K562 (cell line): ENCODE measurements at regions not wholly inside any gene's neighbourhood (a gene's known extent, or its start where the extent isn't known, plus 50 kb on each side); places are given as distances from the start of the nearest gene placed in this dataset.

Experiments
- ATAC-seq: fragments of 200-7000 bp; cut with Tn5 transposase; 3 replicates; pipeline ENCODE4 v1.9.1; 2020; ENCODE audit warnings: moderate library complexity
- BruUV-seq: library from RNA; stranded (reverse); fragments of 400-500 nt; replicated peaks from 2 replicates; lab custom pipeline; 2021; lab: Mats Ljungman, UMichigan
- CTCF ChIA-PET: fragments of 300-600 bp; formaldehyde crosslinking; extraction: SDS; loops from one replicate; lab custom pipeline; 2021; ENCODE audit warnings: low intra/inter-chr PET ratio; lab: Yijun Ruan, JAX
- POLR2A ChIA-PET: fragments of 300-600, 350-650 bp; sonication (Branson Sonifier 250); formaldehyde crosslinking; extraction: SDS; loops from one replicate; lab custom pipeline; 2021; ENCODE audit warnings: antibody characterized with exemption, inconsistent platforms; lab: Yijun Ruan, JAX
- DNase-seq, 4 experiments: peaks; one replicate each; pipeline versions ENCODE4 v3.0.0 to v3.0.0-alpha.2; 2011 to 2018; ENCODE audit warnings: low spot score in 3 of 4, mixed read lengths in 3 of 4; ENCODE audit errors: extremely low read depth in 1 of 4
- FAIRE-seq: peaks from 2 replicates; lab custom pipeline; 2011; peaks lifted over from hg19 to GRCh38; lab: Jason Lieb, UNC
- H2AFZ ChIP-seq: 2 replicates; pipeline ENCODE4 v1.6.0; 2011; ENCODE audit warnings: low read depth, low read length, control low read depth, inconsistent platforms
- H3K27ac ChIP-seq: fragments of 200-600 bp; 3 replicates; pipeline ENCODE4 v1.8.0; 2011; ENCODE audit warnings: low read depth, mild to moderate bottlenecking, control low read depth, inconsistent platforms, low read length, moderate library complexity, mixed read lengths; ENCODE audit errors: extremely low read depth
- H3K27me3 ChIP-seq, 2 experiments: fragments of 300-600 bp in 1 of 2; 2 replicates in 1 of 2; 3 replicates in 1 of 2; pipeline versions ENCODE4 v1.6.0 to v1.8.0; 2011; ENCODE audit warnings: inconsistent platforms in 2 of 2, low read length in 2 of 2, mild to moderate bottlenecking in 1 of 2, mixed read lengths in 1 of 2, moderate library complexity in 1 of 2; ENCODE audit not compliant: control insufficient read depth in 2 of 2, insufficient read depth in 2 of 2
- H3K36me3 ChIP-seq: fragments of 300-600 bp; 3 replicates; pipeline ENCODE4 v1.8.0; 2011; ENCODE audit warnings: mild to moderate bottlenecking, low read length, inconsistent platforms; ENCODE audit not compliant: control insufficient read depth, insufficient read depth
- H3K4me1 ChIP-seq, 2 experiments: fragments of 200-600 bp in 1 of 2; replicated peaks in 1 of 2; 2 replicates in 1 of 2; 3 replicates in 1 of 2; pipeline versions ENCODE4 v1.5.1 to v1.8.0; 2011; ENCODE audit warnings: inconsistent platforms in 2 of 2, low read length in 2 of 2, mild to moderate bottlenecking in 1 of 2, mixed read lengths in 1 of 2, moderate library complexity in 1 of 2; ENCODE audit not compliant: control insufficient read depth in 2 of 2, insufficient read depth in 2 of 2
- H3K4me2 ChIP-seq: 2 replicates; pipeline ENCODE4 v1.6.1; 2011; ENCODE audit warnings: low read length, control low read depth, inconsistent platforms, mixed read lengths; ENCODE audit not compliant: insufficient read depth
- H3K4me3 ChIP-seq: fragments of 200-600 bp; sonication (generic), shearing (Covaris generic); 2 replicates; pipeline ENCODE4 v1.5.1; 2016; ENCODE audit warnings: control low read depth, inconsistent platforms
- H3K79me2 ChIP-seq: fragments of 200-600 bp; 3 replicates; pipeline ENCODE4 v1.8.0; 2011; ENCODE audit warnings: low read length, inconsistent platforms; ENCODE audit not compliant: control insufficient read depth, insufficient read depth
- H3K9ac ChIP-seq, 2 experiments: 2 replicates each; pipeline versions ENCODE4 v1.6.0 to v1.6.1; 2011; ENCODE audit warnings: low read depth in 2 of 2, low read length in 2 of 2, control low read depth in 1 of 2, inconsistent platforms in 1 of 2, mild to moderate bottlenecking in 1 of 2, mixed read lengths in 1 of 2; ENCODE audit not compliant: insufficient read depth in 1 of 2
- H3K9me1 ChIP-seq: one replicate; pipeline ENCODE4 v1.6.0; 2011; ENCODE audit warnings: inconsistent platforms, mild to moderate bottlenecking, low read length, moderate library complexity; ENCODE audit not compliant: control insufficient read depth, insufficient read depth
- H3K9me3 ChIP-seq: replicated peaks from 2 replicates; pipeline ENCODE4 v1.5.1; 2011; ENCODE audit warnings: low read depth, low read length, inconsistent platforms; ENCODE audit not compliant: control insufficient read depth, insufficient read depth
- H4K20me1 ChIP-seq: replicated peaks from 2 replicates; pipeline ENCODE4 v1.6.1; 2011; ENCODE audit warnings: low read length, inconsistent platforms, mixed read lengths; ENCODE audit not compliant: control insufficient read depth, insufficient read depth
- C11orf30 ChIP-seq: fragments of 450-650 bp; IDR thresholded peaks from 2 replicates; pipeline ENCODE4 v1.6.1; 2016; ENCODE audit warnings: low read depth, mild to moderate bottlenecking
- MAFF ChIP-seq: IDR thresholded peaks from 2 replicates; pipeline ENCODE4 v1.6.1; 2012; ENCODE audit warnings: low read length, improper control_type of control experiment
- MAFG ChIP-seq: fragments of 450-650 bp; conservative IDR thresholded peaks from 2 replicates; pipeline ENCODE4 v1.6.1; 2016; ENCODE audit warnings: missing genetic modification characterization, missing compliant biosample characterization
- MAFK ChIP-seq: IDR thresholded peaks from 2 replicates; pipeline ENCODE4 v1.6.1; 2011; ENCODE audit warnings: low read length, improper control_type of control experiment
- NFE2 ChIP-seq: IDR thresholded peaks from 2 replicates; pipeline ENCODE4 v1.6.1; 2014; ENCODE audit warnings: antibody characterized with exemption, low read depth
- NFE2L1 ChIP-seq: fragments of 450-650 bp; IDR thresholded peaks from 2 replicates; pipeline ENCODE4 v1.6.1; 2016; ENCODE audit warnings: missing genetic modification characterization, low read depth, mild to moderate bottlenecking, missing compliant biosample characterization, moderate library complexity, borderline replicate concordance
- PURB ChIP-seq: sonication (generic); formaldehyde crosslinking; IDR thresholded peaks from 2 replicates; pipeline ENCODE4 v1.9.0; 2021; ENCODE audit warnings: low read depth, mild to moderate bottlenecking, missing genetic modification reagents
- RBM39 ChIP-seq: fragments of 200-400 bp; formaldehyde crosslinking; optimal IDR thresholded peaks from 2 replicates; pipeline ENCODE3; 2018; ENCODE audit warnings: low read depth, low read length
- SOX6 ChIP-seq: fragments of 450-650 bp; IDR thresholded peaks from 2 replicates; pipeline ENCODE4 v1.6.1; 2014; ENCODE audit warnings: mild to moderate bottlenecking
- TEAD1 ChIP-seq, 2 experiments: fragments of 450-650 bp in 1 of 2; sonication (generic) in 1 of 2; formaldehyde crosslinking; IDR thresholded peaks; 2 replicates each; pipeline versions ENCODE4 v1.4.0 to v1.8.0; 2020 to 2022; ENCODE audit warnings: mild to moderate bottlenecking in 2 of 2, missing genetic modification reagents in 1 of 2
- UBTF ChIP-seq, 2 experiments: IDR thresholded peaks; 2 replicates each; pipeline ENCODE4 v1.6.1; 2012; ENCODE audit warnings: improper control_type of control experiment in 2 of 2, low read depth in 2 of 2, low read length in 2 of 2, borderline replicate concordance in 1 of 2
- ZNF212 ChIP-seq: fragments of 450-650 bp; formaldehyde crosslinking; IDR thresholded peaks from 2 replicates; pipeline ENCODE4 v1.4.0; 2020; ENCODE audit warnings: mild to moderate bottlenecking
- ZNF316 ChIP-seq: fragments of 450-650 bp; IDR thresholded peaks from 2 replicates; pipeline ENCODE4 v1.6.1; 2016
- WGBS: fragments of 100-300 bp; shearing (Covaris generic); methylation state at CpG from one replicate; pipeline ENCODE4 v1.1.6; 2016; ENCODE audit warnings: low coverage, mixed read lengths; ENCODE audit not compliant: insufficient coverage; ENCODE audit errors: missing lambda C conversion rate; 5-methylcytosine and 5-hydroxymethylcytosine counted together
- in situ Hi-C: fragments of 300-500 bp; cut with MboI; formaldehyde crosslinking; loops from 4 replicates; pipeline ENCODE4 v1.15.0; 2018; ENCODE audit warnings: inconsistent platforms, mixed read lengths
- intact Hi-C: fragments of 100-400 bp; cut with micrococcal nuclease; formaldehyde crosslinking; loops from 2 replicates; pipeline ENCODE4 v1.14.2; 2022
- TF ChIP-seq, protein P1 (sequence below): sonication (generic); formaldehyde crosslinking; IDR thresholded peaks from 2 replicates; pipeline ENCODE4 v1.8.1; 2023; ENCODE audit warnings: mild to moderate bottlenecking, missing genetic modification reagents, moderate library complexity
- TF ChIP-seq, protein P2 (sequence below): IDR thresholded peaks from 2 replicates; pipeline ENCODE4 v1.6.1; 2011; ENCODE audit warnings: borderline replicate concordance, low read depth, mild to moderate bottlenecking, moderate library complexity, low read length; ENCODE audit not compliant: insufficient read depth, poor library complexity, severe bottlenecking
- TF ChIP-seq, protein P3 (sequence below): fragments of 450-650 bp; IDR thresholded peaks from 2 replicates; pipeline ENCODE4 v1.6.1; 2016; ENCODE audit warnings: borderline replicate concordance

- H3K9ac ChIP-seq = no peak overlapping the region
- H2AFZ ChIP-seq = no peak overlapping the region
- FAIRE-seq (no peak), ATAC-seq (no peak), DNase-seq (no peak)
- ChIA-PET POLR2A (no interaction called here), CTCF (no interaction called here)
- H3K9me1 ChIP-seq = no peaks in the 10 kb centered on the region
- intact Hi-C loops = no loop called here
- in situ Hi-C loops = no loop called here
- H3K27ac ChIP-seq = no peak overlapping the region
- no peak overlapping the region for H3K4me2 ChIP-seq
- no peaks in the 10 kb centered on the region for H4K20me1 ChIP-seq
- no peaks in the 10 kb centered on the region for H3K36me3 ChIP-seq
- H3K27me3 ChIP-seq = no peaks in the 10 kb centered on the region
- no peaks in the 10 kb centered on the region for H3K9me3 ChIP-seq
- 0% methylated on average over 2 of the region's 2 CpGs for WGBS
- no TSS peak for BruUV-seq
- no peak overlapping the region for H3K4me3 ChIP-seq
- H3K4me1 ChIP-seq = no peaks in the 10 kb centered on the region
- H3K79me2 ChIP-seq = no peaks in the 10 kb centered on the region
- peak; percentile 59 for TF ChIP-seq NFE2
- TF ChIP-seq, protein P1, sequence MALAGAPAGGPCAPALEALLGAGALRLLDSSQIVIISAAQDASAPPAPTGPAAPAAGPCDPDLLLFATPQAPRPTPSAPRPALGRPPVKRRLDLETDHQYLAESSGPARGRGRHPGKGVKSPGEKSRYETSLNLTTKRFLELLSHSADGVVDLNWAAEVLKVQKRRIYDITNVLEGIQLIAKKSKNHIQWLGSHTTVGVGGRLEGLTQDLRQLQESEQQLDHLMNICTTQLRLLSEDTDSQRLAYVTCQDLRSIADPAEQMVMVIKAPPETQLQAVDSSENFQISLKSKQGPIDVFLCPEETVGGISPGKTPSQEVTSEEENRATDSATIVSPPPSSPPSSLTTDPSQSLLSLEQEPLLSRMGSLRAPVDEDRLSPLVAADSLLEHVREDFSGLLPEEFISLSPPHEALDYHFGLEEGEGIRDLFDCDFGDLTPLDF (CRISPR knock-in tag) = no peak
- TF ChIP-seq PURB = no peak
- no peak for TF ChIP-seq ZNF212 (CRISPR knock-in tag)
- TF ChIP-seq UBTF (IDR thresholded peaks at IDR 0.05; ENCODE audit: borderline replicate concordance in 1 of 2, low read depth in 2 of 2, low read length in 2 of 2) = no peak
- no peak for TF ChIP-seq RBM39
- TF ChIP-seq NFE2L1 (tag) = peak; percentile 56
- TF ChIP-seq MAFK = peak; percentile 65; the same call in 1 of the 2 replicates
- TF ChIP-seq C11orf30 = peak; percentile 54; the same call in 1 of the 2 replicates
- TF ChIP-seq, protein P2, sequence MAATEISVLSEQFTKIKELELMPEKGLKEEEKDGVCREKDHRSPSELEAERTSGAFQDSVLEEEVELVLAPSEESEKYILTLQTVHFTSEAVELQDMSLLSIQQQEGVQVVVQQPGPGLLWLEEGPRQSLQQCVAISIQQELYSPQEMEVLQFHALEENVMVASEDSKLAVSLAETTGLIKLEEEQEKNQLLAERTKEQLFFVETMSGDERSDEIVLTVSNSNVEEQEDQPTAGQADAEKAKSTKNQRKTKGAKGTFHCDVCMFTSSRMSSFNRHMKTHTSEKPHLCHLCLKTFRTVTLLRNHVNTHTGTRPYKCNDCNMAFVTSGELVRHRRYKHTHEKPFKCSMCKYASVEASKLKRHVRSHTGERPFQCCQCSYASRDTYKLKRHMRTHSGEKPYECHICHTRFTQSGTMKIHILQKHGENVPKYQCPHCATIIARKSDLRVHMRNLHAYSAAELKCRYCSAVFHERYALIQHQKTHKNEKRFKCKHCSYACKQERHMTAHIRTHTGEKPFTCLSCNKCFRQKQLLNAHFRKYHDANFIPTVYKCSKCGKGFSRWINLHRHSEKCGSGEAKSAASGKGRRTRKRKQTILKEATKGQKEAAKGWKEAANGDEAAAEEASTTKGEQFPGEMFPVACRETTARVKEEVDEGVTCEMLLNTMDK = no peak
- peak; percentile 77 for TF ChIP-seq MAFF
- TF ChIP-seq TEAD1 (CRISPR knock-in tag; IDR thresholded peaks at IDR 0.05) = no peak
- TF ChIP-seq SOX6 = no peak
- peak; percentile 80 for TF ChIP-seq MAFG
- peak; percentile 75 for TF ChIP-seq ZNF316
- TF ChIP-seq, protein P3, sequence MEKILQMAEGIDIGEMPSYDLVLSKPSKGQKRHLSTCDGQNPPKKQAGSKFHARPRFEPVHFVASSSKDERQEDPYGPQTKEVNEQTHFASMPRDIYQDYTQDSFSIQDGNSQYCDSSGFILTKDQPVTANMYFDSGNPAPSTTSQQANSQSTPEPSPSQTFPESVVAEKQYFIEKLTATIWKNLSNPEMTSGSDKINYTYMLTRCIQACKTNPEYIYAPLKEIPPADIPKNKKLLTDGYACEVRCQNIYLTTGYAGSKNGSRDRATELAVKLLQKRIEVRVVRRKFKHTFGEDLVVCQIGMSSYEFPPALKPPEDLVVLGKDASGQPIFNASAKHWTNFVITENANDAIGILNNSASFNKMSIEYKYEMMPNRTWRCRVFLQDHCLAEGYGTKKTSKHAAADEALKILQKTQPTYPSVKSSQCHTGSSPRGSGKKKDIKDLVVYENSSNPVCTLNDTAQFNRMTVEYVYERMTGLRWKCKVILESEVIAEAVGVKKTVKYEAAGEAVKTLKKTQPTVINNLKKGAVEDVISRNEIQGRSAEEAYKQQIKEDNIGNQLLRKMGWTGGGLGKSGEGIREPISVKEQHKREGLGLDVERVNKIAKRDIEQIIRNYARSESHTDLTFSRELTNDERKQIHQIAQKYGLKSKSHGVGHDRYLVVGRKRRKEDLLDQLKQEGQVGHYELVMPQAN = no peak
These were observed 441.9 kb upstream of the SLC14A2 start for GRCh38 chr18:45173327-45173726.
